ENCODE measurements at regions not wholly inside any gene's neighbourhood (a gene's known extent, or its start where the extent isn't known, plus 50 kb on each side); places are given as distances from the start of the nearest gene placed in this dataset.

GRCh38 chr19:23515551-23515950 is 120.3 kb upstream of the ZNF91 start:
- no peak for DNase-seq
- peaks cover 2% of the 10 kb centered on the region; the same call in 1 of the 2 replicates for H3K27me3 Mint-ChIP-seq (ENCODE audit: low read depth)
- no peak for TF ChIP-seq CTCF (conservative IDR thresholded peaks at IDR 0.05)
- H3K23ac ChIP-seq (ENCODE audit: insufficient read length, low read depth, low read length) = no peak overlapping the region
- no peak overlapping the region for H2BK12ac ChIP-seq (ENCODE audit: insufficient read length, low read depth, low read length)
- no peaks in the 10 kb centered on the region for H3K79me1 ChIP-seq (ENCODE audit: insufficient read depth, low read depth, low read length, poor library complexity, severe bottlenecking)
- H2AK5ac ChIP-seq (ENCODE audit: insufficient read length, low read length) = no peak overlapping the region
- no peak overlapping the region for H3K27ac Mint-ChIP-seq
- H4K5ac ChIP-seq (ENCODE audit: insufficient read length, low read depth, low read length) = no peak overlapping the region
- H3K56ac ChIP-seq (ENCODE audit: insufficient read length, low read depth, low read length) = no peak overlapping the region
- H3K4me2 ChIP-seq (ENCODE audit: insufficient read depth, insufficient read length, low read length) = no peak overlapping the region
- whole genome bisulfite sequencing (ENCODE audit: extremely low coverage, insufficient read length, low lambda C conversion rate) = no CpG with 5 or more reads among the region's 1 CpG
- H2BK120ac ChIP-seq (ENCODE audit: low read depth, low read length, poor library complexity, severe bottlenecking) = no peak overlapping the region
- H3K9me3 ChIP-seq (ENCODE audit: control insufficient read depth, low read depth, low read length) = peaks cover 40% of the 10 kb centered on the region
- no peak overlapping the region for H3K4me3 Mint-ChIP-seq
- no peak overlapping the region for H2BK20ac ChIP-seq (ENCODE audit: low read depth, low read length, poor library complexity, severe bottlenecking)
- H3K14ac ChIP-seq (ENCODE audit: insufficient read depth, low read length) = no peak overlapping the region
- no peak overlapping the region for H3K18ac ChIP-seq (ENCODE audit: insufficient read length, low read depth, low read length)
- H2BK15ac ChIP-seq (ENCODE audit: low read depth, low read length) = no peak overlapping the region
- peaks cover 92 to 93% of the 10 kb centered on the region in 2 experiments for H3K9me3 Mint-ChIP-seq
- H4K8ac ChIP-seq (replicated peaks; ENCODE audit: insufficient read length, low read depth, low read length) = no peak overlapping the region
- no peaks in the 10 kb centered on the region for H3K79me2 ChIP-seq (ENCODE audit: insufficient read depth, low read length)
- no peak overlapping the region for H3K27ac ChIP-seq (ENCODE audit: insufficient read length, low read depth, low read length)
- no peaks in the 10 kb centered on the region for H3K23me2 ChIP-seq (ENCODE audit: insufficient read length, low read depth, low read length, poor library complexity, severe bottlenecking)
- no peaks in the 10 kb centered on the region for H3K4me1 ChIP-seq (ENCODE audit: insufficient read depth, low read length)
- no peak overlapping the region for H3K4ac ChIP-seq (ENCODE audit: low read depth, low read length)
- H4K91ac ChIP-seq (ENCODE audit: insufficient read length, low read depth, low read length) = no peak overlapping the region
- no peak overlapping the region for H3K9ac ChIP-seq (ENCODE audit: extremely low read depth, insufficient read length, low read length)
- H3K27me3 ChIP-seq (ENCODE audit: insufficient read depth, low read length) = no peaks in the 10 kb centered on the region
- H3K4me1 Mint-ChIP-seq = no peaks in the 10 kb centered on the region
- H4K20me1 ChIP-seq (ENCODE audit: control insufficient read depth, insufficient read depth, insufficient read length) = no peaks in the 10 kb centered on the region
- H3K36me3 Mint-ChIP-seq (ENCODE audit: insufficient read depth in 1 of 3, low read depth in 3 of 3) = peaks cover 0 to 27% (median 2%) of the 10 kb centered on the region in 3 experiments; a peak in 4 of 7 replicates
- H3T11ph ChIP-seq (ENCODE audit: low read length) = no peak overlapping the region
- H2AFZ ChIP-seq (ENCODE audit: low read length) = no peak overlapping the region
- H2BK5ac ChIP-seq (ENCODE audit: insufficient read length, low read length) = no peak overlapping the region

Measured in H9 (cell line).